Endothelial cell of umbilical vein (primary cell): ENCODE measurements at regions not wholly inside any gene's neighbourhood (a gene's known extent, or its start where the extent isn't known, plus 50 kb on each side); places are given as distances from the start of the nearest gene placed in this dataset.

Experiments
- BruUV-seq: library from RNA; stranded (reverse); fragments of 400-500 nt; replicated peaks from 2 replicates; lab custom pipeline; 2021; lab: Mats Ljungman, UMichigan
- CTCF ChIA-PET: fragments of 300-600, 350-600 bp; sonication (Branson Sonifier 250); formaldehyde crosslinking; loops from one replicate; lab custom pipeline; 2021; ENCODE audit warnings: antibody characterized with exemption, inconsistent platforms; lab: Charles Lee
- POLR2A ChIA-PET: fragments of 300-600, 350-600 bp; sonication (Branson Sonifier 250); formaldehyde crosslinking; loops from one replicate; lab custom pipeline; 2021; ENCODE audit warnings: antibody characterized with exemption, inconsistent platforms; lab: Charles Lee
- DNase-seq: peaks from one replicate; pipeline ENCODE4 v3.0.0-alpha.2; 2011; ENCODE audit warnings: low read depth, low spot score
- FAIRE-seq: peaks from 2 replicates; lab custom pipeline; 2011; peaks lifted over from hg19 to GRCh38; lab: Jason Lieb, UNC
- H2AFZ ChIP-seq: 2 replicates; pipeline ENCODE4 v1.6.0; 2012; ENCODE audit warnings: low read depth, low read length, control low read depth, inconsistent platforms
- H3K27ac ChIP-seq: 2 replicates; pipeline ENCODE4 v1.5.1; 2011; ENCODE audit warnings: low read depth, mild to moderate bottlenecking, control low read depth, low read length, moderate library complexity; ENCODE audit not compliant: insufficient read depth
- H3K27me3 ChIP-seq, 2 experiments: 2 replicates each; pipeline versions ENCODE4 v1.6.0 to v1.6.1; 2011; ENCODE audit warnings: low read length in 2 of 2, mixed read lengths in 1 of 2; ENCODE audit not compliant: control insufficient read depth in 2 of 2, insufficient read depth in 2 of 2
- H3K36me3 ChIP-seq, 2 experiments: 2 replicates in 1 of 2; 3 replicates in 1 of 2; pipeline ENCODE4 v1.5.1; 2011; ENCODE audit warnings: low read length in 2 of 2, mild to moderate bottlenecking in 1 of 2, moderate library complexity in 1 of 2; ENCODE audit not compliant: control insufficient read depth in 2 of 2, insufficient read depth in 2 of 2; ENCODE audit errors: extremely low read depth in 1 of 2
- H3K4me1 ChIP-seq: 3 replicates; pipeline ENCODE4 v1.5.1; 2011; ENCODE audit warnings: mild to moderate bottlenecking, low read length; ENCODE audit not compliant: control insufficient read depth, insufficient read depth; ENCODE audit errors: extremely low read depth
- H3K4me2 ChIP-seq: 2 replicates; pipeline ENCODE4 v1.6.1; 2011; ENCODE audit warnings: low read length, control low read depth, mixed read lengths; ENCODE audit not compliant: insufficient read depth
- H3K4me3 ChIP-seq, 3 experiments: fragments of 200-600 bp in 1 of 3; sonication (generic), shearing (Covaris generic) in 1 of 3; replicated peaks in 1 of 3; 2 replicates each; pipeline ENCODE4 v1.5.1; 2011 to 2016; ENCODE audit warnings: control low read depth in 3 of 3, low read length in 3 of 3, mild to moderate bottlenecking in 2 of 3, inconsistent platforms in 1 of 3, low read depth in 1 of 3, moderate library complexity in 1 of 3; ENCODE audit not compliant: insufficient read depth in 1 of 3
- H3K79me2 ChIP-seq: 2 replicates; pipeline ENCODE4 v1.6.0; 2012; ENCODE audit warnings: low read length, inconsistent platforms; ENCODE audit not compliant: control insufficient read depth, insufficient read depth
- H3K9ac ChIP-seq: replicated peaks from 2 replicates; pipeline ENCODE3; 2011; ENCODE audit warnings: low read length, control low read depth; ENCODE audit not compliant: insufficient read depth; ENCODE audit errors: extremely low read depth
- H3K9me1 ChIP-seq: replicated peaks from 3 replicates; pipeline ENCODE4 v1.6.0; 2011; ENCODE audit warnings: mild to moderate bottlenecking, low read length; ENCODE audit not compliant: control insufficient read depth, insufficient read depth; ENCODE audit errors: extremely low read depth
- H3K9me3 ChIP-seq: replicated peaks from 2 replicates; pipeline ENCODE4 v1.5.1; 2012; ENCODE audit warnings: low read length, inconsistent platforms; ENCODE audit not compliant: control insufficient read depth, insufficient read depth
- H4K20me1 ChIP-seq: replicated peaks from 2 replicates; pipeline ENCODE3; 2011; ENCODE audit warnings: mild to moderate bottlenecking, low read length; ENCODE audit not compliant: control insufficient read depth, insufficient read depth; ENCODE audit errors: extremely low read depth
- CTCF ChIP-seq, 2 donors: IDR thresholded peaks; 1 replicate in 1 of 2; 2 replicates in 1 of 2; pipeline ENCODE4 v1.5.1; 2011; ENCODE audit warnings: low read length in 2 of 2, mild to moderate bottlenecking in 2 of 2, moderate library complexity in 2 of 2, control low read depth in 1 of 2, inconsistent platforms in 1 of 2, low read depth in 1 of 2; ENCODE audit not compliant: insufficient read depth in 1 of 2; ENCODE audit errors: extremely low read depth in 1 of 2
- EZH2 ChIP-seq: IDR thresholded peaks from 2 replicates; pipeline ENCODE4 v1.6.1; 2012; ENCODE audit warnings: borderline replicate concordance, low read depth, mild to moderate bottlenecking, moderate library complexity, low read length, inconsistent platforms; ENCODE audit not compliant: severe bottlenecking
- FOS ChIP-seq: IDR thresholded peaks from 2 replicates; pipeline ENCODE4 v1.6.1; 2011; ENCODE audit warnings: mild to moderate bottlenecking, low read length, moderate library complexity, borderline replicate concordance; ENCODE audit not compliant: insufficient read depth
- GATA2 ChIP-seq: IDR thresholded peaks from 2 replicates; pipeline ENCODE4 v1.7.0; 2011; ENCODE audit warnings: low read depth, mild to moderate bottlenecking, moderate library complexity, mixed read lengths, low read length; ENCODE audit not compliant: insufficient read length, insufficient read depth
- MYC ChIP-seq: IDR thresholded peaks from one replicate; pipeline ENCODE4 v1.6.1; 2011; ENCODE audit warnings: mild to moderate bottlenecking, low read depth, low read length
- POLR2AphosphoS5 ChIP-seq: IDR thresholded peaks from 2 replicates; pipeline ENCODE4 v1.6.1; 2012; ENCODE audit warnings: low read depth, mild to moderate bottlenecking, control low read depth, low read length, moderate library complexity; ENCODE audit not compliant: insufficient read depth
- dilution Hi-C: fragments of 300-500 bp; cut with MboI; formaldehyde crosslinking; loops from one replicate; pipeline ENCODE4 v1.15.0; 2019; ENCODE audit warnings: low sequenced_read_pairs; ENCODE audit not compliant: extremely low pct_ligation_motif_present
- intact Hi-C: fragments of 100-400 bp; cut with micrococcal nuclease; formaldehyde crosslinking; loops from one replicate; pipeline ENCODE4 v1.10.0; 2022
- TF ChIP-seq, protein P1 (sequence below): IDR thresholded peaks from 2 replicates; pipeline ENCODE4 v1.6.1; 2011; ENCODE audit not compliant: insufficient read depth, insufficient read length

DNA sequence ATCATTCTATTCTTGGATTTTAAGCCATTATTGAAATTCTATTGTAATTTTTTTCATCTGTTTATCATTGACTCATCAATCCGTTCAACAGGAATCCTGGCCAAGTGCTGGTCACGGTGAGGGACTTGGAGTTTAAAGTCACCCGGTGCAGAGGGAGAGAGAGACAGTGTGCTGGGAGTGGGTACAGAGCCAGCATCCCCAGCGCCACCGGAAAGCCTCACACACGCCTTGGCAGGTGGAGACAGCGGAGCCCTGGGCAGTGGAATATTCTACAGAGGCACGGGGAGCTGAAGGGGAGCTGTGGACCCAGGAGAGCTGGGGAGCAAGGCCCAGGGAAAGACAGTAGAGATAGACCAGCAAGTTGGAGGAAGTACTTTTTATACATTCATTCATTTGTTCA lies 787.6 kb downstream of the BRD1 start:
- Histone ChIP-seq H3K9ac (no peak overlapping the region), H2AFZ (no peak overlapping the region), H3K9me3 (peaks cover 4% of the 10 kb centered on the region), H3K36me3 (no peaks in the 10 kb centered on the region), H4K20me1 (no peaks in the 10 kb centered on the region), H3K4me2 (no peak overlapping the region), H3K9me1 (no peaks in the 10 kb centered on the region), H3K4me3 (no peak overlapping the region), H3K27ac (no peak overlapping the region), H3K27me3 (no peaks in the 10 kb centered on the region), H3K4me1 (no peaks in the 10 kb centered on the region), H3K79me2 (no peaks in the 10 kb centered on the region)
- DNase-seq (no peak), FAIRE-seq (no peak)
- BruUV-seq, result no TSS peak
- intact Hi-C loops (no loop called here), dilution Hi-C loops (no loop called here)
- POLR2A ChIA-PET, result no interaction called here
- TF ChIP-seq GATA2 (no peak), FOS (no peak), EZH2 (no peak), POLR2AphosphoS5 (no peak)
- CTCF ChIA-PET, result no interaction called here

DNA sequence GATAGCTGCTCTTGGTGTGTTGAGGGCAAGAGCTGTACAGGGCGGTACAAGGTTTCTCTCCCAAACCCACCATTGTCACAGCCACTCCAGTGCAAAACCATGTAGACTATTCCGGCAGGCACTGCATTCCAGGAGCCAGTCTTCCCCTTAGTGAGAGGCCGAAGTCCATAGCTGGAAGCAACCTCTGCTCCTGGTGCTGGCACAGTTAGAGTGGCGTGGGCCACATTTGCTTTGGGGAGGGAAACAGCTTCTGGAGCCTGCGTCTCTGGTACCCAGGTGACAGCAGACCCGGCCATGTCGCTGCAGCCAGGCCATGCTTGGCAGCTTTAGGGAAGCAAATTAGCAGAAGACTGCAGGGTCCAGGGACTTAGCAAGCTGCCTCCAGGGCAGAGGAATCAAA lies 788.0 kb downstream of the BRD1 start:
- Histone ChIP-seq H3K4me2 (no peak overlapping the region), H3K9ac (no peak overlapping the region), H3K36me3 (no peaks in the 10 kb centered on the region), H3K79me2 (no peaks in the 10 kb centered on the region), H3K27me3 (no peaks in the 10 kb centered on the region), H3K4me1 (no peaks in the 10 kb centered on the region), H4K20me1 (no peaks in the 10 kb centered on the region), H3K9me3 (peaks cover 4% of the 10 kb centered on the region), H3K27ac (no peak overlapping the region), H3K9me1 (no peaks in the 10 kb centered on the region), H3K4me3 (no peak overlapping the region), H2AFZ (no peak overlapping the region)
- no peak for TF ChIP-seq POLR2AphosphoS5
- TF ChIP-seq MYC, result no peak
- TF ChIP-seq, protein P1, sequence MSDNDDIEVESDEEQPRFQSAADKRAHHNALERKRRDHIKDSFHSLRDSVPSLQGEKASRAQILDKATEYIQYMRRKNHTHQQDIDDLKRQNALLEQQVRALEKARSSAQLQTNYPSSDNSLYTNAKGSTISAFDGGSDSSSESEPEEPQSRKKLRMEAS, result no peak
- TF ChIP-seq CTCF (IDR thresholded peaks at IDR 0.05; ENCODE audit: extremely low read depth in 1 of 2, insufficient read depth in 1 of 2, low read depth in 1 of 2, low read length in 2 of 2), result no peak
- no peak for TF ChIP-seq GATA2
- no peak for TF ChIP-seq EZH2
- no peak for TF ChIP-seq FOS
- intact Hi-C loops (no loop called here), dilution Hi-C loops (no loop called here)
- POLR2A ChIA-PET, result no interaction called here
- FAIRE-seq (no peak), DNase-seq (no peak)
- no TSS peak for BruUV-seq
- CTCF ChIA-PET, result no interaction called here
